ENCODE measurements at regions not wholly inside any gene's neighbourhood (a gene's known extent, or its start where the extent isn't known, plus 50 kb on each side); places are given as distances from the start of the nearest gene placed in this dataset.
"Not testable (repeated sequence)": the region's sequence is repeated elsewhere in the genome, so short reads cannot be mapped to it uniquely, and the experiment has no call there.

- Histone ChIP-seq H3K4me3 (no peak overlapping the region), H3K36me3 (no peaks in the 10 kb centered on the region), H3K27ac (no peak overlapping the region), H3K27me3 (no peaks in the 10 kb centered on the region), H3K9me3 (no peaks in the 10 kb centered on the region), H3K4me1 (no peaks in the 10 kb centered on the region)
- TF ChIP-seq CTCF (IDR thresholded peaks at IDR 0.05) (no peak), POLR2A (IDR thresholded peaks at IDR 0.05) (no peak)
- no peak for DNase-seq
These were observed 186.4 kb downstream of the PPP4R3C start for GRCh38 chrX:27276751-27277150.

GRCh38 chrX:27254656-27255055 lies 208.5 kb downstream of the PPP4R3C start:
- Histone ChIP-seq H3K36me3 (no peaks in the 10 kb centered on the region), H3K9me3 (no peaks in the 10 kb centered on the region), H3K4me1 (no peaks in the 10 kb centered on the region), H3K27me3 (no peaks in the 10 kb centered on the region), H3K27ac (no peak overlapping the region), H3K4me3 (no peak overlapping the region)
- no peak for TF ChIP-seq CTCF (IDR thresholded peaks at IDR 0.05)
- no peak for TF ChIP-seq POLR2A (IDR thresholded peaks at IDR 0.05)
- no peak for DNase-seq

GRCh38 chrX:27251369-27251768 lies 211.8 kb downstream of the PPP4R3C start:
- Histone ChIP-seq H3K4me3 (no peak overlapping the region), H3K9me3 (no peaks in the 10 kb centered on the region), H3K4me1 (no peaks in the 10 kb centered on the region), H3K27me3 (no peaks in the 10 kb centered on the region), H3K36me3 (no peaks in the 10 kb centered on the region), H3K27ac (no peak overlapping the region)
- DNase-seq, result no peak
- no peak for TF ChIP-seq POLR2A (IDR thresholded peaks at IDR 0.05)
- TF ChIP-seq CTCF (IDR thresholded peaks at IDR 0.05), result no peak

- Histone ChIP-seq H3K4me1 (no peaks in the 10 kb centered on the region), H3K4me3 (no peak overlapping the region), H3K27me3 (no peaks in the 10 kb centered on the region), H3K27ac (no peak overlapping the region), H3K9me3 (no peaks in the 10 kb centered on the region), H3K36me3 (no peaks in the 10 kb centered on the region)
- TF ChIP-seq POLR2A (IDR thresholded peaks at IDR 0.05), result no peak
- TF ChIP-seq CTCF (IDR thresholded peaks at IDR 0.05), result no peak
- DNase-seq, result no peak
These were observed 220.6 kb downstream of the PPP4R3C start for GRCh38 chrX:27242581-27242980.

GRCh38 chrX:27241981-27242380 lies 221.2 kb downstream of the PPP4R3C start:
- no peaks in the 10 kb centered on the region for H3K9me3 ChIP-seq
- no peaks in the 10 kb centered on the region for H3K36me3 ChIP-seq
- no peaks in the 10 kb centered on the region for H3K4me1 ChIP-seq
- no peaks in the 10 kb centered on the region for H3K27me3 ChIP-seq
- TF ChIP-seq POLR2A (IDR thresholded peaks at IDR 0.05) (no peak), CTCF (IDR thresholded peaks at IDR 0.05) (no peak)
- DNase-seq, result no peak
- H3K4me3 ChIP-seq, result no peak overlapping the region
- H3K27ac ChIP-seq, result no peak overlapping the region

- not testable (repeated sequence) for DNase-seq, H3K9me3 ChIP-seq, H3K4me3 ChIP-seq, H3K27ac ChIP-seq, H3K27me3 ChIP-seq, H3K4me1 ChIP-seq, H3K36me3 ChIP-seq
These were observed 223.1 kb downstream of the PPP4R3C start for GRCh38 chrX:27240042-27240441.

Measured in Peyer's patch (tissue), 4 donors.